Fibroblast of the aortic adventitia (primary cell): ENCODE measurements at regions not wholly inside any gene's neighbourhood (a gene's known extent, or its start where the extent isn't known, plus 50 kb on each side); places are given as distances from the start of the nearest gene placed in this dataset.

Source experiments
- DNase-seq: peaks from one replicate; pipeline ENCODE4 v3.0.0-alpha.2; 2010; ENCODE audit warnings: low read depth
- H3K4me3 ChIP-seq: 2 replicates; pipeline ENCODE4 v1.5.1; 2011; ENCODE audit warnings: low read depth, mild to moderate bottlenecking, control low read depth, low read length, moderate library complexity
- TF ChIP-seq, protein P1 (sequence below): IDR thresholded peaks from 2 replicates; pipeline ENCODE4 v1.5.1; 2011; ENCODE audit warnings: mild to moderate bottlenecking, low read length, control low read depth, inconsistent platforms; ENCODE audit not compliant: insufficient read depth

DNA sequence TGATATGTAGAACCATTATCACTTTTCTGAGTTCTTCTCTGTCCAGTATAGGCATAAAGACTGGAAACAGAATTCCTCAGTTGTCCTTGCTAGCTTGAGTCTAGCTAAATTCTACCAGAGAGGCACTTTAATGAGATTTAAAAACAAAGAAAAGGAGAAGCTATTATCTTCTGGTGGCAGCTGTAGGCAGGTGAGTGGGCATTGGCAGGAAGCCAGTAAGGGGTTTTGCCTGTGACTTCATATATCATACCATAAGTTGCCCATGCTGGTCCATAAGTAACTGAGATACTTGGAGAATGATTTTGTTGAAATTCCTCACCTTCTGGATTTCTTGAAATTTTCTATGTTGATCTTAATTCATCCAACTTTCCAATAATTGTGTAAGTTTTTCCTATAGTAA lies 402.3 kb upstream of the TGFBR2 start:
- TF ChIP-seq, protein P1, sequence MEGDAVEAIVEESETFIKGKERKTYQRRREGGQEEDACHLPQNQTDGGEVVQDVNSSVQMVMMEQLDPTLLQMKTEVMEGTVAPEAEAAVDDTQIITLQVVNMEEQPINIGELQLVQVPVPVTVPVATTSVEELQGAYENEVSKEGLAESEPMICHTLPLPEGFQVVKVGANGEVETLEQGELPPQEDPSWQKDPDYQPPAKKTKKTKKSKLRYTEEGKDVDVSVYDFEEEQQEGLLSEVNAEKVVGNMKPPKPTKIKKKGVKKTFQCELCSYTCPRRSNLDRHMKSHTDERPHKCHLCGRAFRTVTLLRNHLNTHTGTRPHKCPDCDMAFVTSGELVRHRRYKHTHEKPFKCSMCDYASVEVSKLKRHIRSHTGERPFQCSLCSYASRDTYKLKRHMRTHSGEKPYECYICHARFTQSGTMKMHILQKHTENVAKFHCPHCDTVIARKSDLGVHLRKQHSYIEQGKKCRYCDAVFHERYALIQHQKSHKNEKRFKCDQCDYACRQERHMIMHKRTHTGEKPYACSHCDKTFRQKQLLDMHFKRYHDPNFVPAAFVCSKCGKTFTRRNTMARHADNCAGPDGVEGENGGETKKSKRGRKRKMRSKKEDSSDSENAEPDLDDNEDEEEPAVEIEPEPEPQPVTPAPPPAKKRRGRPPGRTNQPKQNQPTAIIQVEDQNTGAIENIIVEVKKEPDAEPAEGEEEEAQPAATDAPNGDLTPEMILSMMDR = no peak
- no peak overlapping the region for H3K4me3 ChIP-seq
- DNase-seq = no peak

- H3K4me3 ChIP-seq = no peak overlapping the region
- TF ChIP-seq, protein P1 = no peak
- no peak for DNase-seq
These were observed 400.4 kb upstream of the TGFBR2 start for GRCh38 chr3:30206051-30206450.

GRCh38 chr3:30221619-30222018 lies 384.8 kb upstream of the TGFBR2 start:
- TF ChIP-seq, protein P1 = no peak
- no peak for DNase-seq
- no peak overlapping the region for H3K4me3 ChIP-seq

DNA sequence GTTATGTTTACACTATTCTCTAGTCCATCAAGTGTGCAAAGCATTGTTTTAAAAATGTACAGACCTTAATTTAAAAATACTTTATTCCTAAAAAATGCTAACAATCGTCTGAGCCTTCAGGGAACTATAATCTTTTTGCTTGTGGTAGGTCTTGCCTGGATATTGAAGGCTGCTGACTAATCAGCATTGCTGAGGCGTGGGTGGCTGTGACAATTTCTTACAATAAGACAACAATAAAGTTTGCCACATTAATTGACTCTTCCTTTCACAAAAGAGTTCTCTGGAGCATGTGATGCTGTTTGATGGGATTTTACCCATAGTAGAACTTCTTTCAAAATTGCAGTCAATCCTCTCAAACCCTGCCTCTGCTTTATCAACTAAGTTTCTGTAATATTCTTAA lies 384.0 kb upstream of the TGFBR2 start:
- TF ChIP-seq, protein P1 = no peak
- no peak for DNase-seq

DNA sequence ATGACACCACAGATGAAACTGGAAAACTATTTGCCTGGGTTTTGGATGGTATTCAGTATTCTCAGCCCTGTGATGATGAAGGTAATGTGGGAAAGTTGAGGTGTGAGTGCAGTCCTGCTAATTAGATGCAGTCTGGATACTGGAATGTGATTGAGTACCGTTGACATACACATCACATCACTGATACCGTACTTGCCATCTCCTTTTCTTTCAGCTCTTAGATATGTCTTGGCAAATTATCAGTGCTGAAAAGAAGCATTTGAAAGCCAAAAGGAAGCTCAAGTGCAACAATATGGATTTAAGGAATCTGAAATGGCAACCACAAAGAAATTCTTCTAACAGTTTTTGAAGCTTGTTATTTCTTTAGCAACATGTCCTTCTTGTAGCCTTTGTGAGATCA lies 381.4 kb upstream of the TGFBR2 start:
- H3K4me3 ChIP-seq = no peak overlapping the region
- TF ChIP-seq, protein P1 = no peak
- no peak for DNase-seq

More for the DNA sequence above, 384.0 kb upstream of the TGFBR2 start:
- no peak overlapping the region for H3K4me3 ChIP-seq

- no peak overlapping the region for H3K4me3 ChIP-seq
- no peak for DNase-seq
- TF ChIP-seq, protein P1 = no peak
These were observed 379.7 kb upstream of the TGFBR2 start for GRCh38 chr3:30226601-30227151.
